HUDEP-2 (cell line): ENCODE measurements at regions not wholly inside any gene's neighbourhood (a gene's known extent, or its start where the extent isn't known, plus 50 kb on each side); places are given as distances from the start of the nearest gene placed in this dataset.

ENCODE experiments used
- DNase-seq, 76 experiments: peaks; one replicate each; lab custom pipeline; 2025; ENCODE audit not compliant: unreplicated experiment in 76 of 76; lab: John Stamatoyannopoulos, UW

- DNase-seq, result no peak
Measured at GRCh38 chr4:89665662-89666061, 171.3 kb downstream of the SNCA start.

DNA sequence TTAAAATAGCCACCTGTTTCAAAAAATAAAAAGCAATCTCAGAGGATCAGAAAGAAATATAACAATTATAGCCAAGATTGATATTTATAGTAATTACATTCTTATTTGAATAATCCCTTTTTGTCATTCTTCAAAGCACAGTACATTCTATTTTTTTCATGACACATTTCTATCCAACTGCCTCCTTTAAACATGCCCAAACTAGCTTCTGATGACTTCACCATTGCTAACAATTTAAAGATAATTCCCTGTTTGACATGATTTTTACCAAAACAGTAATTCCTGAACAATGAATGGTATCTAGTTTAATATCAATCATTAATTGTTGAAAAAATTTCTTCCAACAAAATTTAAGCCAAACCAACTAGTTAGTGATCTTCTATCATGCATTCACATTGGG lies 172.4 kb downstream of the SNCA start:
- DNase-seq, result no peak

- DNase-seq, result no peak
Measured at GRCh38 chr4:89661173-89661899, 175.6 kb downstream of the SNCA start.

DNA sequence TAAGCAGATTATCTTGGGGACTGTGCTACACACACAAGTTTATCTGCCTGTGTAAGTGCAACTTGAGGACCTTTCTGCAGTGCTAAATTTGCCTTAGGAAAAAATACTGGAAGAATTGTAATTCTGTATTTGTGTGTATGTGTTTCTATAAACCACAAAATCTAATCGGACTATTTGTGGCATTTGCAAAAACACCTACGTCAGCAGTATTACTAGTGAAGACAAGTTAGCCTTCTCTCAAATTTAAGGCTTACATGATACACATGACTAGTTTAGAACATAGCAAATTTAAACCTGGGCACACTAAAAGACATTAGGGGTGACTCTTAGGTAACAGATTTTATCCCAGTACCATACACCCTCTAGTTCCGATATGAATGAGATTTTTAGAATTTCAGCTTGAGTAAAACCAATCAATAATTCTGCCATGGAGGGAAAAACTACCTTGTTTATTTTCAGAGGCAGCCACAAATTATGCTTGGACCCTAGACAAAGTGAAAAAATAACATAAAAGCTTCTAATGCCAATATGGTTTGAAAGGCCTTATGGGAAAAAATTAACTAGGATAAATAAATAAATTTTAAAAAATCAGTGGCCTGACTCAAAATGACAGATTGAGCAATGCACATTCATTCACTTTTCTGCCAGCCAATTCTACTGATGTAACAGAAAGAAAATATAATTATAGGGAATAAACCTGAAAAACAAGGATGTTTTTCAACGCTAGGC lies 176.4 kb downstream of the SNCA start:
- no peak for DNase-seq

DNA sequence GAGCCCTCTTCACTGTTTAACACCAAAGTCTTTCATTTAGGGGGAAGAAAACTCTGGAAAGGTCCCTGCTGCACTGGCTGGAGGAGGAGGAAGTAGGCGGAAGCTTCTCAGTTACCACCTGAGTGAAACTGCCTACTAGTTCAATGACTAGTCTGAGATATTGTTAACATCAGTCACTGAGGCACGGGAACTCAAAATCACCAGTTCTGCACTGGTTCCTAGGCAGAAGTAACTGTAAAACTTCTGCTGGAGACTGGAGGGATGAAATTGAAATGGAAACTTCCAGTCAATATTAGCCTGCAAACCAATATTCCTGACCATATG lies 178.3 kb downstream of the SNCA start:
- no peak for DNase-seq

DNA sequence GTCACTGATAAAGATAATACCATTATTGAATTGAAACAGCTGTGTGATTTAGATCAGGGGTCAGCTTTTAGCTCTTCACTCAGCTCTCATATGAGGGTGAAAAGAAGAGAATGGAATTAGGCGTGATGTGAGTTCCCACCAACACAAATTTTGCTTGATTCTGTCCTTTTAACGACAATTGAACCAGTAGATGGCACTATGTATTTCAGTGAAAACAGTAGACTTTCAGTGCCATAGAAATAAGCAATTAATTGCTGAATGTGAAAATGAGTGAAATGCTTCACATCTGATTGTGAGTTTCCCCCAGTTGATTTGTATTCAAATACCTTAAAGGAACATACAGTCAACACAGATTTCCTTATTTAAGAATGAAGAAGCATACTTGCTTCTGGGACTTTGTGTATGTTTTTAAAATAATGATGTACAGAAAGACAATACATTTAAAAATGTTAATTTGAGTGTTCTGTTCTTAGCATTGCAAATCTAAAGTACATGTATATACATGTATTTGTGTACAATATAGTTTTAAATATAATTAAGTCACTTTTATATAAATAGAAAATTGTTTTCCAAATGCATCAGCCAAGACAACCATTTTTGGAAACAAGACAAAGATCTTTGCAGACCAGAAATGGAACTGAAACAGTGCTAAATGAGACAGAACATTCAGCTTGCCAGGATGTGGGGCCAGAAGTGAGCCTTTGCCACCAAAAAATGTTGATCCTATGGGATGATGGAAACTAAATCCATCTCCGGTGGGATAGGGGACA lies 178.8 kb downstream of the SNCA start:
- DNase-seq, result peak in 4 of 76 experiments; percentile 0 to 3 (median 2)

DNA sequence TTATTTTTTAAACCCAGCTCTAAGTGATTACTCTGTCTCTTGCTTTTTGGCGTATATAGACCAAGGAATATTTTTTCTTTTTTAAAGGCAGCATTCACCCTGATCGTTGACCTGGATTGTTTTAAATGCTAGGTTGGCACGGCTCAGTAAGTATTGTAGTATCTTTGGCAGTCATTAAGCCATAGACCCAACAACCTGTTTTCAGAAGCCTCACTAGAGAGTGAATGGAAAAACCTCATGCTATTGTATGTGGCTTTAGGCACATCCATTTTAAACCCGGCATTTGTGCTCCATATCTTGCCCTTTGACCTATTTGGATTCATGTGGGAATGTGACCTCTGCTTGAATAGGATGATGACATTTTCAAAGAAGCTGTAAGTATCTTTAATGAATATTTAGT lies 183.9 kb downstream of the SNCA start:
- DNase-seq, result no peak

- DNase-seq, result no peak
Measured at GRCh38 chr4:89645482-89645881, 191.5 kb downstream of the SNCA start.

DNA sequence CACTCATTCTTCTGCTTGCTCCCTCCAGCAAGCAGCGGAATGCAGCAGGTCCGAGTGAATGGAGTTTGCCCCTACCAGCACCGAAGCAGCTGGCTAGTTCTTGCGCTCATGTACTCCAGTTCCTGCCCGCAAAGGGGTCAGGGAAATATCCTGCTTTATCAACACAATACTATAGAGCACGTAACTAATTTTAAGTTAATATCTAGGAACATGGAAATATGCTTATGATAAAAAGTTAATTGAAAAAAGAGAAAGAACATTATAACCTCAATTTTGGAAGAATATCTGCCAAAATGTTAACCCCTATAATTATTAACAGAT lies 195.6 kb downstream of the SNCA start:
- DNase-seq, result no peak

DNA sequence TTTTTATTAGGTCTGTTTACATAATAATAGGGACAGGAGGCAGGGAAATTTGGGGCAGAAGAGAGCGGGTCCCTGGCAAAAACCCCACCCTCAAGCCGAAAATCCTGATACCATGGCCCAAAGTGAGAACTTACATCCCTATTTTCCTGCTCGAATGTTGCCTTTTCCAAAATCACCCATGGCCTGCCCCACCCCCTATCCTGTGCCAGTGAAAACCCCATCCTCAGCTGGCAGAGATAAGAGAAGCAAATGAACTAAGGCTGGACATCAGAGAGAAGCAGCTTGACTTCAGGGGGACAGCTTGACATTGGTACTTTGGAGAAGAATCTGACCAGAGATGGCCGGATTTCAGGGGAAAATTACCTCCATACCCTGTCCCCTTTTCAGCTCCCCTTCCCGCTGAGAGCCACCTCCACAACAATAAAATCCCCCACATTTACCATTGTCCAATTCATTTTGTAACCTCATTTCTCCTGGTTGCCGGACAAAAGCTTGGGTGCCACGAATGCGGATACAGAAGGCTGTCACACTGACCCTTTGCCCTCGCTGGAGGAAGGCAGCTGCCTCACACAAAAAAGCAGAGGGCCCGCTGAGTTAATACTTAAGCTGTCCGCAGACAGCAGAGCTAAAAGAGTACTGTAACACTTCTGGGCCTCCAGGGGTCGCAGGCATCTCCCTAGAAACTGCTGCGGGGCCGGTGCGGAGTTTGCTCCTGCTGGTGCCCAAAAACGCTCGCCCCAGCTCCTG lies 196.2 kb downstream of the SNCA start:
- DNase-seq, result no peak

GRCh38 chr4:89639395-89639794 lies 197.6 kb downstream of the SNCA start:
- no peak for DNase-seq

DNA sequence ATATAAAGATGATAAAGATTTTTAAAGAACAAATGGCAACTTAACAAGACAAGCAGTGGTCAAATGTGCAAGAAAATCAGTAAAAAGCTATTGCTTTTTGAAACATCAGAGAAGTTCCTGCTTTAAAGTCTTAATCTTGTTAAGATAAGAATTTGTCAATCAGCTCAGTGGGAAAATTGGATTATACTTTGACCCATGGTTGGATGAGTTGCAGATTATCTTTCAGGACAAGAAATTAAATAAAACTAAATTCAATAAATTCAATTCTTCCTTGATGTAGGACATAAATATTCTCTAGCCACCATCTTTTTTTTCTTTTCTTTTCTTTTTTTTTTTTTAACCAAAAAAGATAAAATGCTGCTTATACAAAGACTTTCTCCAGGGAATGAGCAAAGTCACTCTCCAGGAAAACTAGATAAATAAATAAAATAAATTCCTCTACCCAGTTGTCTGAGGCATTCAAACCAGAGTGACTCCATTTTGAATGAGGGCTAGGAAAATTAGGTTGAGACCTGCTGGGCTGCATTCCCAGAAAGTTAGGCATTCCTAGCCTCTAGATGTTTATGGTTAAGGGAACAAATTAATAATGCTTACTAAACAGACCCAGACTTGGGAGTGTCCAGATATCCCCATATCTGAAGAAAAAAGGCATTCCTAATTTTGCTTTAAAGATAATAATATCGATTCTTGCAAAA lies 211.2 kb downstream of the SNCA start:
- no peak for DNase-seq

- peak in 3 of 76 experiments; percentile 1 to 15 (median 8) for DNase-seq
Measured at GRCh38 chr4:89619206-89619962, 217.6 kb downstream of the SNCA start.

GRCh38 chr4:89618151-89618550 lies 218.8 kb downstream of the SNCA start:
- no peak for DNase-seq

- DNase-seq, result no peak
Measured at GRCh38 chr4:89617317-89617716, 219.6 kb downstream of the SNCA start.

DNA sequence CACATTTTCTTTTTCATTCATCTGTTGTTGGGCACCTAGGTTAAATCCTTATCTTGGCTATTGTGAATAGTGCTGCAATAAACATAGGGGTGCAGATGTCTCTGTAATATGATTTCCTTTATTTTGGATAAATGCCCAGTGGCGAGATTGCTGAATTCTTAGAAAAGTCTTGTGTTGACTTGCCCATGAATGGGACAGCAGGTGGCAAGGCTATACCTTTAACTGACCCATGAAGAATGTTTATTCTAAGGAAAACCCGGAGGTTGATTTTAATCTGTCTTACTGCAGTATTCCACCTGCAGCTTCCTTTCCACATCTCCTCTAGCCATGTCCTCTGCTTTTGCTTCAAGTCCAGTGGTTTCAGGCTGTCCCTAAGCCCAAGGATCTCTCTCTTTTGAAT lies 220.6 kb downstream of the SNCA start:
- no peak for DNase-seq

- no peak for DNase-seq
Measured at GRCh38 chr4:89615051-89615450, 221.9 kb downstream of the SNCA start.

- no peak for DNase-seq
Measured at GRCh38 chr4:89614155-89614554, 222.8 kb downstream of the SNCA start.

- no peak for DNase-seq
Measured at GRCh38 chr4:89610236-89610635, 226.7 kb downstream of the SNCA start.

- DNase-seq, result no peak
Measured at GRCh38 chr4:89609756-89610155, 227.2 kb downstream of the SNCA start.
